ENCODE measurements at regions not wholly inside any gene's neighbourhood (a gene's known extent, or its start where the extent isn't known, plus 50 kb on each side); places are given as distances from the start of the nearest gene placed in this dataset.

GRCh38 chr12:94071258-94071657 lies 77.1 kb upstream of the PLXNC1 start:
- no peak for DNase-seq (ENCODE audit: low read depth)
- TF ChIP-seq CTCF (conservative IDR thresholded peaks at IDR 0.05; ENCODE audit: low read depth, low read length) = no peak
- H3K4me3 ChIP-seq (ENCODE audit: low read depth, low read length) = no peak overlapping the region

- TF ChIP-seq CTCF (conservative IDR thresholded peaks at IDR 0.05; ENCODE audit: low read depth, low read length) = no peak
- peak; percentile 37 for DNase-seq (ENCODE audit: low read depth)
- H3K4me3 ChIP-seq (ENCODE audit: low read depth, low read length) = no peak overlapping the region
Measured at GRCh38 chr12:94073441-94074051, 74.8 kb upstream of the PLXNC1 start.

- H3K4me3 ChIP-seq (ENCODE audit: low read depth, low read length) = no peak overlapping the region
- DNase-seq (ENCODE audit: low read depth) = no peak
- no peak for TF ChIP-seq CTCF (conservative IDR thresholded peaks at IDR 0.05; ENCODE audit: low read depth, low read length)
Measured at GRCh38 chr12:94074216-94074979, 74.0 kb upstream of the PLXNC1 start.

- TF ChIP-seq CTCF (conservative IDR thresholded peaks at IDR 0.05; ENCODE audit: low read depth, low read length) = peak; percentile 90
- DNase-seq (ENCODE audit: low read depth) = peak; percentile 95
- no peak overlapping the region for H3K4me3 ChIP-seq (ENCODE audit: low read depth, low read length)
Measured at GRCh38 chr12:94074980-94075629, 73.3 kb upstream of the PLXNC1 start.

GRCh38 chr12:94077209-94077608 lies 71.2 kb upstream of the PLXNC1 start:
- no peak overlapping the region for H3K4me3 ChIP-seq (ENCODE audit: low read depth, low read length)
- DNase-seq (ENCODE audit: low read depth) = no peak
- no peak for TF ChIP-seq CTCF (conservative IDR thresholded peaks at IDR 0.05; ENCODE audit: low read depth, low read length)

GRCh38 chr12:94078138-94078723 lies 70.1 kb upstream of the PLXNC1 start:
- no peak for TF ChIP-seq CTCF (conservative IDR thresholded peaks at IDR 0.05; ENCODE audit: low read depth, low read length)
- no peak for DNase-seq (ENCODE audit: low read depth)
- H3K4me3 ChIP-seq (ENCODE audit: low read depth, low read length) = no peak overlapping the region

All from choroid plexus epithelial cell (primary cell).